HG03066 (cell line): ENCODE measurements at regions not wholly inside any gene's neighbourhood (a gene's known extent, or its start where the extent isn't known, plus 50 kb on each side); places are given as distances from the start of the nearest gene placed in this dataset.

ENCODE experiments used
- ATAC-seq: cut with Tn5 transposase; IDR thresholded peaks from one replicate; pipeline ENCODE4 v1.9.1; 2021; ENCODE audit warnings: low read depth; ENCODE audit not compliant: unreplicated experiment

DNA sequence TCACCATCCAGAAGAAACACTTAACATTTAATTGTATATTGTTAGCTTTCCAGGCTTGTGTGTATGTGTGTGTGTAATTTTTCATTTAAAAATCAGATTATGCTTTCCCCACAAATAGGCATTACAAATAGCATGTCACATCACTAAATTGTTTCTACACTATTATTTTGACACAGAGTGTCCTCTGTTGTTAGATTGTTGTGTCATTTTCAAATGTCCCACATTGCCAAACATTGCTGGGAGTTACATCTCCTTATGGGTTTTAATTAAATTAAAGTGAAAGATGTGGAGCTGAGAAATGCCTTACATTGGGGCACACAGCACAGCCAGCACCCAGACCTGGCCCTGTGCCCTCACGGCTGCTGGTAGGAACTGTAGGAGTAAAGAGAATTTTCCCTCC is 295.6 kb downstream of the ZEB1 start:
- ATAC-seq: no peak

DNA sequence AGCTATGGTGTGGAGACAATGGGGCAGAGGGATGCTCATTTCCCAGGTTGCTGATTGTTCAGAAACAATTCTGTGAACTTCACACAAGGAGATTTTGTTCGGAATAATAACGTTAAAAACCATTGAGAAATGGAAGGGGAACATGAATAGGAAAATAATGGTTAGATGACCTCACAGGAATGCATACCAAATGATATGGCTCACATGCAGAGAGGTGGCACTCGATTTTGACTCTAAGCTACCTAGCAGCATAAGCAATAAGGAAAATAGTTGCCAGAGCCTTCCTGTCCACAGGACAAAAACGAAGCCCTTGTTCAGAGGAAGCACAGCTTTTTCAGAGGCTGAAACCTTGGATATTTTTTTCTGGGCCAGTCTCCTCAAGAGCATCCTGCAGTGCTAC is 293.1 kb downstream of the ZEB1 start:
- no peak for ATAC-seq

DNA sequence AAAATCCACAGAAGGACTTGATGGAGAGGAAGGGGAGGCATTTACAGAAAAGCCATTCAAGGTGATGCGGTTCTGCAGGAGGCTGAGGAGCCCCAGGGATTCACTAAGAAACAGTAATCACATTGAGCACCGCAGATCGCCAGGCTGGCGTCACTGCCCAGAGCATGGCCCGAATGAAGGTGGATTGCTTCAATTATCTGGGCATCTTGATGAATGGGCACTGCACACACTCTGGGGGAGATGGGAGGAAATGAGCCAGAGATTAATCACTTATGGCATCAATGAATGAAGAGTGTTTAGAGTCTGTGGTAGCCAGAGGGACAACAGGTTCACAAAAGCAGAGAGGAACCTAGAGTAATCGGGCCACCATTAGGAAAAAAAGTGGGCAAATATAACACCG is 292.1 kb downstream of the ZEB1 start:
- no peak for ATAC-seq

DNA sequence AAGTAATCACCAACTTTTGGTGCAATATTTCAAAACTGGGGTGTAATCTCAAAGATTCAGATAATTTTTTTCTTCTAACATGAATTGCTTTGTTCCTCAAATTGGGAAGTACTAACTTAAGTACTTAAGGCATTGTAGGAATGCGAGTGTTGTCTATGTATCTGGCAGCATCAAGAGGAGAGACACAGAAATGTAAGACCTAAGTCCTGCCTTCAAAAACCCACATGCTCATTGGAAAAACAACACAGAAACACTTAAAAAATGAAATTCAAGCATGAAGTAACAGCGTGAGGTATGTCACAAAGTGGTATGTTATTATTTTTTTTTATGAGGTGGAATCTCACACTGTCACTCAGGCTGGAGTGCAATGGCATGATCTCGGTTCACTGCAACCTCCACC is 288.5 kb downstream of the ZEB1 start:
- no peak for ATAC-seq

DNA sequence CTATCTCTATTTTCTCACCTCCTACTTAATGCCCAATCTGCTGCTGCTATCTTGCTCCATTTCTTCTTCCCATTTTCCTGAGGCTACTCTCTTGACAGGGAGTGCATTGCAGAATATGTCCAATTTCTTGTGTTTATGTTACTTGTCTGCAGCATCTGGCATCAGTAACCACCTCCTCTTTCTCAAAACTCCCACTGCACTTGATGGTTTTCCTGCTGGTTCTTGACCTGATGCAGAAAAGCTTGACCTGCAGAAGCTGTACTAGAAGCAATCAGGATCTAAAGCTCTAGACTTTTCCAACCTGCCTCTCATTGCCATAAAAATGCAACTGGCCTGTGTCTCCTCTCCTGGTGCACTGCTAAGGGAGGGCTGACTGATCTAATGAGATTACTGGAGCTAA is 287.8 kb downstream of the ZEB1 start:
- ATAC-seq: no peak

DNA sequence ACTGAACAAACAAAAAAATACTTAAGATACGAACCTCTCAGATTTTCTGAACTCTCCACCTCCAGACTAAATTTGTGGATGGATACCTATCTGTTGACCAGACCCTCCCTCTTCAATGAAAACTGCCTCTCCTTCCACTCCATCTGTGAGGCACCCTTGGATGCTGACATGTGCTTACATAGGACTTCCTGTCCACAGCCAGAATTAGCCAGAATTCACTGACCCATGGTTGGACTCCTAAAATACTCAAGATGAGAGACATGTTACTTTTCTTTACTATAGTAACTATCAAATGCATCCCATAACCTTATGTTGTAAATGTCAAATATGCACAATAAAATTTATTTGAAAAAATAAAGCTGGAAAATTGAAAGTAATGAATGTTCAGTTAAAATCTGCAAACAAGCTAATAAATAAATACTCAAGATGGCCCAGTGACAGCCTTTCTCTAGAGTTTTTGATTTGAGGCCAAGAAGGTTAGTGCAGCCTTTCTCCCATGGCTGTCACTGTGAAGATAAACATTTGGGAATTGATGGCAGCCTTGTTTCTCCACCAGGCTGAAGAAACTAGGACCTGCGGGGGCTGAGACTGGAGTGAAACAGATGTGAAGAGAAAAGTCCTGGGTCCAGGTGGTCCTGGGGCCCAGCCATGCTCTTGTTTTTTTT is 287.0 kb downstream of the ZEB1 start:
- ATAC-seq: no peak

DNA sequence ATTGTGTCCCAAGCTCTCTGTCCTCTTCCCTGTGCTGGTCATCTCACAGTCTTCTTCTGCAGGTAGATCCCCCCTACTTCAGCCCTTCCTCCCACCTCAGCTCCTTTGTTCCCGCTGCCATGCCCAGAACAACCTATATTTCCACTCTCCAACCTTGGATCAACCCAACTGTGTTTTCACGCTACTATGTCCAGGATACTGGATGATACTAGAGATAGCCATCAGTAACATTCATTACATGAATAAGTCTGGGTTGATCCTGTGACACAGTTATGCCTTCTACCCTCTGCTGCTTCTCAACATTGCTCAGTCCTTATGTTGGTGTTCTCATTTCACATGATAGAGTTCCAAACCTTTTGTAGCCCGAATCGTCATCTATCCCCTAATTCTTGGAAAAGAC is 286.4 kb downstream of the ZEB1 start:
- ATAC-seq: no peak

DNA sequence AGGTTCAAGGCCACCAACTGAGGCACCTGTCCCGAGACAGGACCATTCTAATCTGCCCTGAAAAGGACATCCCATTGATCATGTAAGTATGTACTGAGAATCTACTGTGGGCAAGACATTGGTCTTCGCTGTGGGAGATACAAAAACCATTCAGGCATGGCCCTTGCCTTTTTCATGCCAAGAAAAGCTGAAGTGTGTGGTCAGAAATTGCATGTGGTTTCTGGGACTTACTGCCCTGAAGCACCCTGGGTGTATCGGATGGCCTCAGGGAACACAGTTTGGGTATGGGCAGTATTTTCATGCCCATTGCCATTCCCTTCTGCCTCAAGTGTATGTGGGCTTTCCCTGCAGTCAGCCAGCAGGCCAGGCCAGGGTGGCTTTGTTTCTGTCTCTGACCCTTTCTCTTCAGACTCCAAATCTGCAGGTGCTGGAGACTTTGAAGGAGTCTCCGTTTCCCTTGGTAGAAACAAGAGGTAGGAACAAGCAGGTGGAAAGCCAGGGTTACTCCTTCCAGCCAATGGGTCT is 285.7 kb downstream of the ZEB1 start:
- ATAC-seq: no peak

DNA sequence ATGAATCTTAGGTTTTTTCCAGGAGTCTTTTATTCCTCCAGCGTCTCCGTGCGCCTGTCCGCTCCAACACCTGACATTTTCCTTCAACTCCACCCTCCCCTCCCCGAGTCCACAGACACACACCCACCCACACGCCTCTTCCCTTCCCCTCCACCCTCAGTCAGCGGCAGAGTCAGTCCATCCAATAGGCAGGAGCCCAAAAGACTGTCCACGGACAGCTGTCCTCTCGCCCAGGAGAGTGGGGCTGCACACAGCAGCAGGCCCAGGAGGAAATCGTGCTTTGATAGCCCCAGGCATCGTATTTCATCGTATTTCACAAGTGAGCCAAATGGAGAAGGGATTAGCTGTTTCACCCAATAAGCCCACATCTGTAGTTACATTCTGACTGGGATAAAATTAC is 285.1 kb downstream of the ZEB1 start:
- no peak for ATAC-seq

DNA sequence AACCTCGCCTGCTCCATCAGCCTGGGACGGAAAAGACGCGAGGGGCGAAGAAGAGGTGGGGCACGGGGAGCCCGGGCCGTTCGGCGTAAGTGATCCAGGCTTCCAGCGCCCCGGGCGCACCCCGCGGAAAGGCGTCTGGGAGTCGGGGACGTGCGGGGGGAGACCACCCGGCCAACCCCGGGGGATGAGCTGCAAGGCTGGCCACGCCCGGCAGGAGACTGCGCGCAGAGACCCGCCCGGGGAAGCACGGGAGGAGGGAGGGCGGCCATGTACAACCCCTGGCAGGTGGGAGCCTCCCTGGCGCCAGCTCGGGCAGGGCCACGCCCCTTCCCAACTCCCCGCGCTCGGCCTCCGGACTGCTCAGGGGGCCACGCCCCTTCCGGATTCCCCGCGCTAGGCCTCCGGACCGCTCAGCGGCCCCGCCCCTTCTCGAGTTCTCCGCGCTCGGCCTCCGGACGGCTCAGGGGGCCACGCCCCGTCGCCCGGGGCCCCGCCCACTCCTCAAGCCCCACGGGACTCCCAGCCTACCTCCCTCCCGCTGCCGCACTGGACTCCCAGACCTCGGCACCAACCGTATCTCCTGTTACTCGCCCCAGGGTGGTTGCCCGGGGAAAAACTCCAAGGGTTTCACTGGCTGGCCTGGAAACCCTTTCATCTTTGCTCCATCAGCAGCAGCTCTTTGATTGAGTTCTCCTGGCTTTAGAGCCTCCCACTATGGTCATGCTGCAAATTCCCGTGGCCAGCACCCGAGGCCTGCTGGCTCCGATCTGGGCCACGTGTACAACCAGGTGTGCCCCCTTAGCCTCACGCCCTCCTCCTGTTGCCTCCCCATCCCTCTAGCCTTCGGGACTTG is 284.4 kb downstream of the ZEB1 start:
- ATAC-seq: peak; percentile 97

DNA sequence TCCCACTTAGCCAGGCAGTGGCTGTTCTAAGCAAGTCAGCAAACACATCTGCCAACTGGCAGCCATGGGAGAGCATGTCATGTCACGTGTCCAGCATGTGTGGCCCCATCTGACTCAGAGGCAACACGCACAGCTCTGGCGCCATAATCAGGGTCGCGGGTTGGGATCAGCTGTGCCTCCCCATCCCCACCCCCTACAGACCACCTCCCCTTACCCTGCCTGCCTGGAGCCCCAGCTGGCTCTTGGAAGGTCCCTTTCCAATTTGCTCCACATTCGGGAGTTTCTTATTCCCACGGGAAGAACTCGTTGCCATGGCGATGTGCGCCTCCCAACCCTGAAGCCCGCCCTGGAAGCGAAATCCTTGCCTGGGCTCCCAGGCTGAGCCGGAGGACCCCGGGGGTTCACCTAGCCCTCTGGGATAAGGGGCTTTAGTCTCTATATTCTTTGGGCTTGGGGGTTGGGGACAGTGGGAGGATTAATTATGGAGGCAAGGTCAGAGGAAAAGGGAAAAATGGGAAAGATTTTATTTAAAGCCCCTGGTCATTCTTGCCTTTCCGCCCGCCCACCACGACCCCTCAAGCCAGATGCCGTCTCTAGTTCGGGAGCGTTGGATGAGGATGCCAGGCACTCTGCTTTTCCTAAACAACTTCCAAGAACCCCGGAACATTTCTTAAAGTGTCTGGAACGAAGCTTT is 283.7 kb downstream of the ZEB1 start:
- no peak for ATAC-seq

DNA sequence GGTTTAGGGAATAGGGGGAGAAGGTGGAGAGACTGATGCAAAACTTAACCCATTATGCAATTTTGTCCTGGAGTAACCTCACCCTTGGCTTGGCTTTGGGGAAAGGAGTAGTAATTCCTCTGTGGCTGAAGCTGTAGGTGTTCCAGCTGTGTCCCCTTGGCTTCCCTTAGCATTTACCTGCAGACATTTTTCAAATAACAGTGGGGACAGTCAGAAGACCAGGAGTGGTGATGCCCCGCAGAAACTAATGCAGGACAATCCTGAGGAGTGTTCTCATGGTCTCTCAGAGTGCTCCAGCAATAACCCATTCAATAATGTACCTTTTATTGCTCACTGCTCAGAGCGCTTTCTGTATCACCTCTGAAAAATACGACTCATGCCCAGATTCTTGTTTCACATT is 282.1 kb downstream of the ZEB1 start:
- ATAC-seq: no peak

DNA sequence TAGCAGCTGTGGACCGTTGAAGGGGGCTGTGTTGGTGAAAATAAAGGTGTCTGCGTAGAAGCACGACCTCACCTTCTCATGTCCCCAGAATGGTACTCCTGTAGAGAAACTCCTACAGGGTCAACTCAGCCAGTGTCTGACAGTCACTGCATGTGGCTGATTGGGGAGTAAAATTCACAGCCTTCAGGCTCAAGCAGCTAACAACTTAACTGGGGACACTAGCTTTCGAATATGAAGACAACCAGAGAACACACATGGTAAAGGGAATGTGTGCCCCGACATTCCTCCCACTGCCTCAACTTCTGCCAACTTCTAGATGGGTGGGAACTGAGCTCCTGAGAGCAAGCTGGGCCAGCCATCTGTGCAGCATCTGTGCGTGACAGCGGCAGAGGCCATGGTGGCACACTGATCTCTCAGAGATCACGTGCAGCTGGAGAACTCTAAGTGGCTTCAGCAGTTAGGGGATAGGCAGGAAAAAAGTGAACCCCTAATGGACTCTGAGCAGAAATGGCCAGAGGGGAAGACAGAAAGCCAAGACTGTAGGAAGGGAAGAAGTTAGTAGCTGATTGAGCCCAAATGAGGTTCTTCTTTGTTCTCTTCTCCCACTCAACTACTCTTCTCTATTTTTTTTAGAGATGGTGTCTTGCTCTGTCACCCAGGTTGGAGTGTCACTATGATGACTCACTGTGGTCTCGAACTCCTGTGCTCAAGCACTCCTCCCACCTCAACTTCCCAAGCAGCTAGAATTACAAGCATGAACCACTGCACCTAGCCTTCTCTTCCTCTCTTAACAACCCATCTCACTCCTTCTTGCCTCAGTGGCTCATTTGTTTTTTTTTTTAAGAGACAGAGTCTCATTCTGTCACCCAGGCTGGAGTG is 280.8 kb downstream of the ZEB1 start:
- no peak for ATAC-seq

DNA sequence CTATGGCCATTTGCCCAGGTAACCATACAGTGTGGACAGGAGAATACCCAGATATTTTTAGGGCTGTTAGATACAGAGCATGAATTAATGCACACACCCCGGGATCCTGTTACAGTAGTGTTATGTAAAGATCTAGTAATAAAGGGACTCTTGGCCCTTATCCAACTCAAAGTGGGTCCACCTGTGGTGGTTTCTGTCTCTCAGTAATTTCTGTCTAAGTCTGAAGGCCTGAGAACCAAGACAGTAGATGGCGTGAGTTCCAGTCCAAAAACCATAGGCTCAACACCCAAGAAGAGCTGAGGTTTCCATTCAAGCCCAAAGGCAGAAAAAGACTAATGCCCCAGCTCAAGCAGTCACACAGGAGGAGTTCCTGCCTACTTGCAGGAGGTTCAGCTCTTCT is 277.7 kb downstream of the ZEB1 start:
- no peak for ATAC-seq

DNA sequence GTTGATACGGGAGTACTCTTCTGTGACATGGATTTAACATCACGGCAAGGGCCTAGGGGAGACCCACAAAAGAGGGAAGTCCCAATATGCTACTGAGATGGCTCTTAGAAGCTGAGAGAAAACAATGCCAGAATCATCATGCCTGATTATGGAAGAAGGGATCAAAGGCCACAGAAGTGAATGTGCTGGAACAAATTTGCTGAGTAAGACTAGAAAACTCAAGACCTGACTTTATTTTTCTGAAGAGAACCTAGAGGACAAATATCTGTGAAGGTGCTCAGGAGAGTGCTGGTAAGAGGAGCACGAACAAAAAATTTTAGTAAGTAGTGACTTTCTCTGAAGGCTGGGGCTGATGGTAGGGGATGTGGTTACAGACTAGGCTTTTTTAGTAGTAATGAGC is 277.0 kb downstream of the ZEB1 start:
- no peak for ATAC-seq

DNA sequence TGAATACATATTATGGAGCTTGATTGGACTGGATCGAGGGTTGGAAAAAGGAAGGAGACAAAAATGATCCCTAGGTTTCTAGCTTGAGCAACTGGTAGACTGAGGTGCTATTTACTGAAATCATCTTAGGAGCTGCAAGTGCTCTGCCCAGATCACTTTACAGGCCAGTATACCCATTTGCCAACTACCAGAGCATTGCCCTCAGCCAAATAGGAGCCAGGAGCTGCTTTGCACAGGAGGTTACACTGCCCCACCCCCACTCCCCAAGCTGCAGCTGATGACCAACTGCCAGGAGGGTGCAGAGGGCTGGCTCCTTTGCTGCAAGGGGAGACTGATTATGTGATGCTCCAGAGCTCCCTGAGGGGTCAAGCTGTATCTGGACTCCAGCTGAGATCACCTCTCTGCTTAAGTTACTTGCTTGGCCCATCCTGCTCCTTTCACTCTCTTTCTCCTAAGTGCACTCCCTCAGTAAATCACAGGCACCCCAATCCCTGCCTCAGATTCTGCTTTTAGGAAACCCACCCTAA is 275.4 kb downstream of the ZEB1 start:
- ATAC-seq: no peak

DNA sequence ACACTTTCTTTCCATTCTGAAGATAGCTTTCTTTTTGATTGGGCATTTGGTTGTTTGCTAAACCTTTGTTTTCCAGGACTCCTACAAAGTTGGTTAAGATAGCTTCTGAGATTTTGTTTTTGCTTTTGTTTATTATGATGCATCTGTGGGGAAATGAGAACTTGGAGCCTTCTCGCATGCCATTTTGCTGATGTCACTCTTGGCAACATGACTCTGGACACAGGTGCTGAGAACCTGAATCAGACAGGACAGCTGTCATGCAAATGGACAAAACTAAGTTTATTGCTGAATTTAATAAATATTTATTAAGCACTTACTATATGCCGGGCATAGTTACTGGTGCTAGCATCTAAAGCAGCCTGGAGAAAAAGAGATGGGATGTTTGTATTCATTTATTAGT is 274.1 kb downstream of the ZEB1 start:
- no peak for ATAC-seq

DNA sequence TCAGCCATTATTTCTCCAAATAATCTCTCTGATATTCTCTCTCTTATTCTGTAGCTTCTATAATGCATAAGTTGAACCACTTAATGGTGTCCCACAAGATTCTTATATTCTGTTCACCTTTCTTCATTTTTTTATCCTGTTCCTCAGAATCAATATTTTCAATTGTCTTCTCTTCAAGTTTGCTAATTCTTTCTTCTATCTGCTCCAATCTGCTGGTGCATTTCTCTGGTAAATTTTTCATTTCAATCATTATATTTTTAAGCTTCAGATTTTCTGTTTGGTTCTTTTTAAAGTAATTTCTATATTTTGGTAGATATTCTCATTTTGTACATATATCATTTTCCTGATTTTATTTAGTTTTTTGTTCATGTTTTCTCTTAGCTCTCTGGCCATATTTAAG is 272.6 kb downstream of the ZEB1 start:
- no peak for ATAC-seq

DNA sequence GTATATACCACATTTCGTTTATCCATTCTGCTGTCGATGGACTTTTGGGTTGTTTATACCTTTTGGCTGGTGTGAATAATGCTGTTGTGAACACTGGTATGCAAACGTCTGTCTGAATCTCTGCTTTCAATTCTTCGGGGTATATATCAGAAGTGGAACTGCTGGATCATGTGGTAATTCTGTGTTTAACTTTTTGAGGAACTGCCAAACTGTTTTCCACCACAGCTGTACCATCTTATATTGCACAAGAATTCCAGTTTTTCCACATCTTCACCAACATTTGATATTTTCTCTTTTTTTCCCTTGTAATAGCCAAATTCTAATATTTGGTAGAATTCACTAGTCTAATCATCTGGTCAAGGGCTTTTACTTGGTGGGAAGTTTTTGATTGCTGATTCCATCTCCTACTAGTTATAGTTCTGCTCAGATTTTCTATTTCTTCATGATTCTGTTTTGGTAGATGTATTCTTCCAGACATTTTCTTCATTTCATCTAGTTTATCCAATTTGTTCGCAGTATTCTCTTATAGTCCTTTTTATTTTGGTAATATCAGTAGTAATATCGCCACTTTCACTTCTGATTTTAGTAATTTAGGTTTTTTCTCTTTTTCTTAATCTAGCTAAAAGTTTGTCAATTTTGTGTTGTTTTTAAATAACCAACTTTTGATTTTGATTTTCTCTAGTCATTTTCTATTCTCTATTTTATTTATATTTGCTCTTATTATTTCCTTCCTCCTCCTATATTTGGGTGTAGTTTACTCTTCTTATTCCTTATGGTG is 271.2 kb downstream of the ZEB1 start:
- no peak for ATAC-seq

DNA sequence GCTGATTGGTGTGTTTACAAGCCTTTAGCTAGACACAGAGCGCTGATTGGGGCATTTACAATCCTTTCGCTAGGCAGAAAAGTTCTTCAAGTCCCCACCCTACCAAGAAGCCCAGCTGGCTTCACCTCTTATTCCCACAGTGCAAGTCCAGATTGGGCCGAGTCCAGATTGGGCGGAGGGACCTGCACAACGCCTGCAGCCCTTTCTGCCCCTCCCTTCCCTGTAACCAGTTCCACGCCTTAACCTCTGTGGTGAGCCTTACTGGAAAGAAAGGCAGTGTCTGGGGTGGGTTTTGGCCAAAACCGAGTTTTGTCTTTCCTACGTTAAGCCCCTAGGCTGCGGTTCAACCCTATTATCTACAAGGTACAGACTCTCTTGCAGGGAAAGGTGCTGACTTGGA is 268.7 kb downstream of the ZEB1 start:
- no peak for ATAC-seq
